ENCODE measurements at regions not wholly inside any gene's neighbourhood (a gene's known extent, or its start where the extent isn't known, plus 50 kb on each side); places are given as distances from the start of the nearest gene placed in this dataset.

DNA sequence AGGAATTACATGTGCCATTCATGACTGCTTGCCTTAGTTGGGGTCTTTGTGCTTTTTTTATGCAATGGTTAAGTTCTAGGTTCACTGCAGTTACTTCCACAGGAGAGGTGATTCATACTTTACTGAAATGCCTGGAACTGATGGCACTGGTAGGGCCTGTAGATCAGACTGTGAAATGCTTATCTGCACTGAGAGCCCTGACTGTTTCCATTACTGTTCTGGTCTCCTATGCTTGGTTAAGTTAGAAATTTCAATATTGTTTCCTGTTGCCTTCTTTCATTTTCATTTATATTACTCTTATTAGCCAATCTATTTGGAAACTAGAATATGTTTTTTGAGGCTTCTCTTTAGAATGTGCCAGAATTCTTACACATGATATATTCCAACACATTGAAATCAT, 484.1 kb upstream of the SEMA6A start:
- no peak for DNase-seq (ENCODE audit: low spot score)
- Mint-ChIP-seq H3K9me3 (no peaks in the 10 kb centered on the region), H3K36me3 (no peaks in the 10 kb centered on the region), H3K4me1 (peaks cover 42% of the 10 kb centered on the region), H3K4me3 (no peak overlapping the region), H3K27me3 (ENCODE audit: low read depth) (no peaks in the 10 kb centered on the region), H3K27ac (no peak overlapping the region)
- ChIA-PET POLR2A (no interaction called here), CTCF (no interaction called here)
- no peak for ATAC-seq
- TF ChIP-seq ZNF317 (CRISPR knock-in tag; IDR thresholded peaks at IDR 0.05; ENCODE audit: borderline replicate concordance, low read depth) (no peak), NR2C2 (CRISPR knock-in tag; IDR thresholded peaks at IDR 0.05) (no peak), SOX15 (CRISPR knock-in tag; IDR thresholded peaks at IDR 0.05) (no peak), ATF3 (CRISPR knock-in tag; conservative IDR thresholded peaks at IDR 0.05) (no peak), ZNF263 (CRISPR knock-in tag; IDR thresholded peaks at IDR 0.05; ENCODE audit: low read depth) (no peak)
- TF ChIP-seq, protein P1, sequence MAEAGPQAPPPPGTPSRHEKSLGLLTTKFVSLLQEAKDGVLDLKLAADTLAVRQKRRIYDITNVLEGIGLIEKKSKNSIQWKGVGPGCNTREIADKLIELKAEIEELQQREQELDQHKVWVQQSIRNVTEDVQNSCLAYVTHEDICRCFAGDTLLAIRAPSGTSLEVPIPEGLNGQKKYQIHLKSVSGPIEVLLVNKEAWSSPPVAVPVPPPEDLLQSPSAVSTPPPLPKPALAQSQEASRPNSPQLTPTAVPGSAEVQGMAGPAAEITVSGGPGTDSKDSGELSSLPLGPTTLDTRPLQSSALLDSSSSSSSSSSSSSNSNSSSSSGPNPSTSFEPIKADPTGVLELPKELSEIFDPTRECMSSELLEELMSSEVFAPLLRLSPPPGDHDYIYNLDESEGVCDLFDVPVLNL (CRISPR knock-in tag; IDR thresholded peaks at IDR 0.05; ENCODE audit: borderline replicate concordance, low read depth), result no peak

DNA sequence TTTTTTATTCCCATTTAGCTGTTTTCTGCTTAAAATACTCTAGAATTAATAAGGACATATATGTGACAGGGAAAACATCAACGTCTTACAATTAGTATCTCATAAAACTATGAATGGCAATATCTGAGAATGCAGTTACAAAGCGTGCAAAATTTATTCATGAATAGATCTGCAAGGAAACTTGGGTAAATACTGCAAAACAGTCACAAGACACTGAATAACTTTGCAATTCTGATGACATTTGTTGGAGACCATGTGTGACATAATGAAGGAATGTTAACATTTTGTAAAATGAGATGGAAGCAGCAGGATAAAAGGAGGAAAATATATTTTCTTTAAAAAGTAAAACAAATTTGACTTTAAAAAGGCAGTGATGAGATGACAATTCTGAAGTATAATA, 480.9 kb upstream of the SEMA6A start:
- Mint-ChIP-seq H3K27ac (peak overlapping the region; percentile 69; the same call in 1 of the 2 replicates), H3K4me1 (peaks cover 68% of the 10 kb centered on the region), H3K4me3 (no peak overlapping the region), H3K9me3 (peaks cover 2% of the 10 kb centered on the region; the same call in 1 of the 2 replicates), H3K27me3 (ENCODE audit: low read depth) (no peaks in the 10 kb centered on the region), H3K36me3 (peaks cover 8% of the 10 kb centered on the region)
- ATAC-seq, result no peak
- no peak for TF ChIP-seq NR1H2 (CRISPR knock-in tag; IDR thresholded peaks at IDR 0.05)
- TF ChIP-seq, protein P2, sequence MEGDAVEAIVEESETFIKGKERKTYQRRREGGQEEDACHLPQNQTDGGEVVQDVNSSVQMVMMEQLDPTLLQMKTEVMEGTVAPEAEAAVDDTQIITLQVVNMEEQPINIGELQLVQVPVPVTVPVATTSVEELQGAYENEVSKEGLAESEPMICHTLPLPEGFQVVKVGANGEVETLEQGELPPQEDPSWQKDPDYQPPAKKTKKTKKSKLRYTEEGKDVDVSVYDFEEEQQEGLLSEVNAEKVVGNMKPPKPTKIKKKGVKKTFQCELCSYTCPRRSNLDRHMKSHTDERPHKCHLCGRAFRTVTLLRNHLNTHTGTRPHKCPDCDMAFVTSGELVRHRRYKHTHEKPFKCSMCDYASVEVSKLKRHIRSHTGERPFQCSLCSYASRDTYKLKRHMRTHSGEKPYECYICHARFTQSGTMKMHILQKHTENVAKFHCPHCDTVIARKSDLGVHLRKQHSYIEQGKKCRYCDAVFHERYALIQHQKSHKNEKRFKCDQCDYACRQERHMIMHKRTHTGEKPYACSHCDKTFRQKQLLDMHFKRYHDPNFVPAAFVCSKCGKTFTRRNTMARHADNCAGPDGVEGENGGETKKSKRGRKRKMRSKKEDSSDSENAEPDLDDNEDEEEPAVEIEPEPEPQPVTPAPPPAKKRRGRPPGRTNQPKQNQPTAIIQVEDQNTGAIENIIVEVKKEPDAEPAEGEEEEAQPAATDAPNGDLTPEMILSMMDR (IDR thresholded peaks at IDR 0.05), result no peak
- TF ChIP-seq ESRRA (CRISPR knock-in tag; IDR thresholded peaks at IDR 0.05; ENCODE audit: borderline replicate concordance), result no peak
- no peak for TF ChIP-seq ZNF138 (CRISPR knock-in tag; conservative IDR thresholded peaks at IDR 0.05)
- no peak for DNase-seq (ENCODE audit: low spot score)
- POLR2A ChIA-PET, result no interaction called here
- CTCF ChIA-PET, result no interaction called here

- peak overlapping the region; percentile 69 for H3K27ac Mint-ChIP-seq
- ATAC-seq (no peak), DNase-seq (ENCODE audit: low spot score) (no peak)
- H3K4me3 Mint-ChIP-seq, result no peak overlapping the region
- CTCF ChIA-PET, result no interaction called here
- peaks cover 74% of the 10 kb centered on the region for H3K4me1 Mint-ChIP-seq
- H3K9me3 Mint-ChIP-seq, result peaks cover 7% of the 10 kb centered on the region; the same call in 1 of the 2 replicates
- POLR2A ChIA-PET, result no interaction called here
- no peak for TF ChIP-seq TEAD4 (CRISPR knock-in tag; IDR thresholded peaks at IDR 0.05)
- no peak for TF ChIP-seq IRF2 (CRISPR knock-in tag; IDR thresholded peaks at IDR 0.05; ENCODE audit: borderline replicate concordance, low read depth)
- TF ChIP-seq ATF1 (CRISPR knock-in tag; IDR thresholded peaks at IDR 0.05), result no peak
- no peak for TF ChIP-seq ZNF281 (CRISPR knock-in tag; IDR thresholded peaks at IDR 0.05)
- TF ChIP-seq, protein P1 (CRISPR knock-in tag; IDR thresholded peaks at IDR 0.05; ENCODE audit: borderline replicate concordance, low read depth), result no peak
- H3K36me3 Mint-ChIP-seq, result peaks cover 13% of the 10 kb centered on the region
- H3K27me3 Mint-ChIP-seq (ENCODE audit: low read depth), result no peaks in the 10 kb centered on the region; the same call in 1 of the 2 replicates
Observed at GRCh38 chr5:117054911-117055310, 480.3 kb upstream of the SEMA6A start.
